ENCODE measurements at regions not wholly inside any gene's neighbourhood (a gene's known extent, or its start where the extent isn't known, plus 50 kb on each side); places are given as distances from the start of the nearest gene placed in this dataset.

DNA sequence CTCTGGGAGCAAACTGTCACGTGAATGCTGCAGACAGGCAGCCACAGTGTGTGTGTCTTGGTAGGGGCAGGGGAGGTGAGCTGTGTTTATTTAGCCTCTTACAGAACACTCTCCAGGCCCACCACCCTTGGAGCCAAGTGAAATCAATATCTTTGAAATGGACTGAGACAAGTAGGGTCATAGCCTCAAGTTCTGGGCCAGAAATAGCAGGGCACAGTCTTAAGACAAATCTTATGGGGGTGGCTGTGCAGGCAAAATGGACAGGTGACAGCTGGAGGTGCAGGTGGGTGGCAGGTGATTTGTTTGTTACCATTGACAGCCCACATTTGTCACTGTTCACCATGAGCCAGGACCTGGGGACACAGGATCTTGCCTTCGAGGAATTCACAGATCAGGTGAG lies 93.6 kb upstream of the NMNAT3 start:
- TF ChIP-seq, protein P1, sequence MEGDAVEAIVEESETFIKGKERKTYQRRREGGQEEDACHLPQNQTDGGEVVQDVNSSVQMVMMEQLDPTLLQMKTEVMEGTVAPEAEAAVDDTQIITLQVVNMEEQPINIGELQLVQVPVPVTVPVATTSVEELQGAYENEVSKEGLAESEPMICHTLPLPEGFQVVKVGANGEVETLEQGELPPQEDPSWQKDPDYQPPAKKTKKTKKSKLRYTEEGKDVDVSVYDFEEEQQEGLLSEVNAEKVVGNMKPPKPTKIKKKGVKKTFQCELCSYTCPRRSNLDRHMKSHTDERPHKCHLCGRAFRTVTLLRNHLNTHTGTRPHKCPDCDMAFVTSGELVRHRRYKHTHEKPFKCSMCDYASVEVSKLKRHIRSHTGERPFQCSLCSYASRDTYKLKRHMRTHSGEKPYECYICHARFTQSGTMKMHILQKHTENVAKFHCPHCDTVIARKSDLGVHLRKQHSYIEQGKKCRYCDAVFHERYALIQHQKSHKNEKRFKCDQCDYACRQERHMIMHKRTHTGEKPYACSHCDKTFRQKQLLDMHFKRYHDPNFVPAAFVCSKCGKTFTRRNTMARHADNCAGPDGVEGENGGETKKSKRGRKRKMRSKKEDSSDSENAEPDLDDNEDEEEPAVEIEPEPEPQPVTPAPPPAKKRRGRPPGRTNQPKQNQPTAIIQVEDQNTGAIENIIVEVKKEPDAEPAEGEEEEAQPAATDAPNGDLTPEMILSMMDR (IDR thresholded peaks at IDR 0.05; ENCODE audit: borderline replicate concordance, extremely low read depth, low read length, poor library complexity, severe bottlenecking), result no peak
- TF ChIP-seq EZH2 (IDR thresholded peaks at IDR 0.05; ENCODE audit: borderline replicate concordance, low read depth, low read length, severe bottlenecking), result no peak

Measured in DND-41 (cell line).